Suprapubic skin (tissue), 4 donors: ENCODE measurements at regions not wholly inside any gene's neighbourhood (a gene's known extent, or its start where the extent isn't known, plus 50 kb on each side); places are given as distances from the start of the nearest gene placed in this dataset.
"Not testable (repeated sequence)": the region's sequence is repeated elsewhere in the genome, so short reads cannot be mapped to it uniquely, and the experiment has no call there.

Source experiments
- DNase-seq, 2 donors: peaks; one replicate each; pipeline ENCODE4 v3.0.0-alpha.2; 2019; ENCODE audit warnings: low spot score in 2 of 2
- H3K27ac ChIP-seq: fragments of 200-600 bp; sonication (generic); one replicate; pipeline ENCODE4 v1.5.1; 2019
- H3K27me3 ChIP-seq: fragments of 200-600 bp; sonication (generic); one replicate; pipeline ENCODE4 v1.5.1; 2019
- H3K36me3 ChIP-seq: fragments of 200-600 bp; sonication (generic); one replicate; pipeline ENCODE4 v1.5.1; 2019
- H3K4me1 ChIP-seq: fragments of 200-600 bp; sonication (generic); one replicate; pipeline ENCODE4 v1.5.1; 2019
- H3K4me3 ChIP-seq: fragments of 200-600 bp; sonication (generic); one replicate; pipeline ENCODE4 v1.5.1; 2019; ENCODE audit warnings: mild to moderate bottlenecking
- H3K9me3 ChIP-seq: fragments of 200-600 bp; sonication (generic); one replicate; pipeline ENCODE4 v1.5.1; 2019
- EP300 ChIP-seq: sonication (generic); formaldehyde crosslinking; IDR thresholded peaks from one replicate; pipeline ENCODE4 v1.6.1; 2017; ENCODE audit warnings: antibody characterized with exemption
- POLR2A ChIP-seq, 2 donors: fragments of 450-650 bp; IDR thresholded peaks; one replicate each; pipeline ENCODE4 v1.6.1; 2017; ENCODE audit warnings: antibody characterized with exemption in 2 of 2, mild to moderate bottlenecking in 2 of 2, moderate library complexity in 2 of 2
- POLR2AphosphoS5 ChIP-seq, 3 donors: sonication (generic); formaldehyde crosslinking; IDR thresholded peaks; one replicate each; pipeline ENCODE4 v1.6.1; 2017; ENCODE audit warnings: antibody characterized with exemption in 3 of 3
- WGBS: methylation state at CpG from one replicate; pipeline ENCODE4 v1.1.5; 2018; 5-methylcytosine and 5-hydroxymethylcytosine counted together
- TF ChIP-seq, protein P1 (sequence below), 2 donors: fragments of 200-600 bp in 1 of 2; fragments of 450-650 bp in 1 of 2; sonication (generic) in 1 of 2; IDR thresholded peaks; one replicate each; pipeline ENCODE4 v1.5.1; 2016 to 2019; ENCODE audit warnings: antibody characterized with exemption in 2 of 2, mild to moderate bottlenecking in 1 of 2, moderate library complexity in 1 of 2

DNA sequence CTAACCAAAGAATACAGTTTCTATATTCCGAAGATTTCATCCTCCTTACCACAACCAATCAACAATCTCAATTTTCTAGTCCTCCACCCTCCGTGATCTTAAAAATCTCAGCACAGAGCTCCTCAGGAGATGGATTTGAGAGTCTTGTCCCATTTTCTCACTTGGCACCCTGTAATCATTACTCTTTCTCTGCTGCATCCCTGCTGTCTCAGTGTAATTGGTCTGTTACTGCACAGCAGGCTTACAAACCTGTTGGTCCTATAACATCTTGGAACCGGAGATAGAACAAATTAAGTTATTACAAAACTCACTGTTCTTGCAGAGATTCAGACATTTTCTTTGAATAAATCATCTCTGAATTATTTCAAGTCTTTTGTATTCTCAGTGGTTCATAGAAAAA is 1227.2 kb downstream of the JRKL start:
- TF ChIP-seq POLR2A (IDR thresholded peaks at IDR 0.05) (no peak), POLR2AphosphoS5 (IDR thresholded peaks at IDR 0.05) (no peak), EP300 (no peak)
- TF ChIP-seq, protein P1, sequence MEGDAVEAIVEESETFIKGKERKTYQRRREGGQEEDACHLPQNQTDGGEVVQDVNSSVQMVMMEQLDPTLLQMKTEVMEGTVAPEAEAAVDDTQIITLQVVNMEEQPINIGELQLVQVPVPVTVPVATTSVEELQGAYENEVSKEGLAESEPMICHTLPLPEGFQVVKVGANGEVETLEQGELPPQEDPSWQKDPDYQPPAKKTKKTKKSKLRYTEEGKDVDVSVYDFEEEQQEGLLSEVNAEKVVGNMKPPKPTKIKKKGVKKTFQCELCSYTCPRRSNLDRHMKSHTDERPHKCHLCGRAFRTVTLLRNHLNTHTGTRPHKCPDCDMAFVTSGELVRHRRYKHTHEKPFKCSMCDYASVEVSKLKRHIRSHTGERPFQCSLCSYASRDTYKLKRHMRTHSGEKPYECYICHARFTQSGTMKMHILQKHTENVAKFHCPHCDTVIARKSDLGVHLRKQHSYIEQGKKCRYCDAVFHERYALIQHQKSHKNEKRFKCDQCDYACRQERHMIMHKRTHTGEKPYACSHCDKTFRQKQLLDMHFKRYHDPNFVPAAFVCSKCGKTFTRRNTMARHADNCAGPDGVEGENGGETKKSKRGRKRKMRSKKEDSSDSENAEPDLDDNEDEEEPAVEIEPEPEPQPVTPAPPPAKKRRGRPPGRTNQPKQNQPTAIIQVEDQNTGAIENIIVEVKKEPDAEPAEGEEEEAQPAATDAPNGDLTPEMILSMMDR (IDR thresholded peaks at IDR 0.05) = no peak
- H3K4me1 ChIP-seq = no peaks in the 10 kb centered on the region
- peaks cover 4% of the 10 kb centered on the region for H3K9me3 ChIP-seq
- no peaks in the 10 kb centered on the region for H3K36me3 ChIP-seq
- no peak for DNase-seq
- no peak overlapping the region for H3K4me3 ChIP-seq
- WGBS = 91% methylated on average over 3 of the region's 3 CpGs
- no peaks in the 10 kb centered on the region for H3K27me3 ChIP-seq
- no peak overlapping the region for H3K27ac ChIP-seq

DNA sequence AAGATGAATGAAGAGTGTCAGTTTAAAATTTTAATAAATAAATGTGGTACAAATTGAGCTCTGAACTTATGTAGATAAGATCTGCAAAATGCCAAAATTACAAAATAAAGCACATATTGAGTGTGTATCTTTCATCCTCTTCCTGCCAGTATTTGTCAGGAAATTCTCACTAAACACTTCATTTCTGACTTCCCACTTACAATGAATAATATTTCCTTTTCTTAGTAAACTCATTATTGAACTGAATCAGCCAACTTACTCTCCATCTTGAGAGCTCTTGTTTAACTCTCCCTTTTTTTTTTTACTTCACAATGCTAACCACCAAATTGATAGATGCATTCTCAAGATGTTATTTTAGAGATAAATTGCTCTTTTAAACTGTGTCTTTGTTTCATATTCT is 1230.2 kb downstream of the JRKL start:
- Histone ChIP-seq H3K27me3 (no peaks in the 10 kb centered on the region), H3K4me1 (no peaks in the 10 kb centered on the region), H3K36me3 (no peaks in the 10 kb centered on the region), H3K27ac (no peak overlapping the region), H3K9me3 (peaks cover 4% of the 10 kb centered on the region), H3K4me3 (no peak overlapping the region)
- TF ChIP-seq, protein P1 (IDR thresholded peaks at IDR 0.05) = no peak
- TF ChIP-seq POLR2AphosphoS5 (IDR thresholded peaks at IDR 0.05) (no peak), POLR2A (IDR thresholded peaks at IDR 0.05) (no peak), EP300 (no peak)
- DNase-seq = no peak

DNA sequence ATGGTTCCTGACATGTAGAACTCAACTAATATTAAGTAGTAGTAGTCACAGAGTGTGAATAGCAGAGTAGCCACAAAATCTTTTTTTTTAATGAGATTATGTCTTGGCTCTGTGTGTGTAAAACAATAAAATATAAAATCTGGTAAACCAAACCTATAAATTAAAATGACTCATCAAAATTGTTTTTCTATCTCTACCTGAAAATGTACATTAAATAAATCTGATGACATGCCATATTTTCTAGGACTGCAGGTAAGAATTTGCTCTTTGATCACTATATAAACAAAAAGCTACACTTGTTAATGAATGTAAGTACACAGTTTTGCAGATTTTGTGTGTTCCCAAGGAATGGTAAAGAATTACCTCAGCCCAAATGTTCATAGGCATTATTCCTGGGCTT is 1231.5 kb downstream of the JRKL start:
- H3K4me3 ChIP-seq = no peak overlapping the region
- no peaks in the 10 kb centered on the region for H3K4me1 ChIP-seq
- no peak overlapping the region for H3K27ac ChIP-seq
- H3K36me3 ChIP-seq = no peaks in the 10 kb centered on the region
- H3K9me3 ChIP-seq = peaks cover 4% of the 10 kb centered on the region
- TF ChIP-seq POLR2A (IDR thresholded peaks at IDR 0.05) (no peak), POLR2AphosphoS5 (IDR thresholded peaks at IDR 0.05) (no peak), EP300 (no peak)
- TF ChIP-seq, protein P1 (IDR thresholded peaks at IDR 0.05) = no peak
- DNase-seq = no peak
- H3K27me3 ChIP-seq = no peaks in the 10 kb centered on the region

DNA sequence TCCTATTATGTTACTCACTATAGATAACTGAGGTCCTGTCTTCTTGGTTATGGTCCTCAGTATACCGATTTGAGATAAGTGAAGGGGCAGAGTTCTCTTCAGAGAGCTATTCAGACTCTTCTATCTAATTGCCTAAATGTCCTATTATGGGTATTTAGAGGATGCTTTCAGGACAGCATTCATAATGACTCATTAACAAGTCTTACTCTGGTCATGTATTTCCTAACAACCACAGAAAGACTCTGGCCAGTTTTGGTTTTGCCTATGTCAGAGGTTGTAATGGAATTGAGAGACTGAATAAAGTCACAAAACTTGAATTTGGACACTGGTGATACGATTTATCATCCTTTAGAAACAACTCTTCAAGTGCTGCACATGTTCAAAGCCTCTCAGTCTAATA is 1233.0 kb downstream of the JRKL start:
- Histone ChIP-seq H3K4me1 (no peaks in the 10 kb centered on the region), H3K27ac (no peak overlapping the region), H3K27me3 (no peaks in the 10 kb centered on the region), H3K36me3 (no peaks in the 10 kb centered on the region), H3K9me3 (peaks cover 4% of the 10 kb centered on the region), H3K4me3 (no peak overlapping the region)
- no peak for DNase-seq
- TF ChIP-seq POLR2A (IDR thresholded peaks at IDR 0.05) = no peak
- TF ChIP-seq, protein P1 (IDR thresholded peaks at IDR 0.05) = no peak
- 79% methylated on average over 2 of the region's 2 CpGs for WGBS

DNA sequence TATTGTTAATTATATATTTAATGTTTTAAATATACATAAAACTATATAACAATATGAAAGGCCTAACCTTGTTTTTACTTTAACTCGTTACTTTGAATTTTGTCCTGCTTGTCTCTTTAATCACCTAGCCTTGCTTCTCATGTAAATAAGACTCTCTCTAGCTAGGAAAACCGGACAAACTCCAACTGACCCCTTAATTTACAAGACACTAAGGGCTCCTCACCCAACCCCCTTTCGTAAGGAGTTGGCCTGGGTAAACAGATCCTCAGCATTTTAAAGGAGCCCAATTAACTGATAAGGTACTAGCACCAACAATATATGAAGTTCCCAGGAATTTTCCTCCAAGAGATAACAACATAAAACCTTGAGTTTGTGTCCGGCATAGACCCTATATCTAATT is 1246.9 kb downstream of the JRKL start:
- not testable (repeated sequence) for H3K4me3 ChIP-seq, H3K4me1 ChIP-seq, H3K9me3 ChIP-seq, H3K27ac ChIP-seq, H3K27me3 ChIP-seq, H3K36me3 ChIP-seq, DNase-seq
- 68% methylated on average over 4 of the region's 4 CpGs for WGBS

DNA sequence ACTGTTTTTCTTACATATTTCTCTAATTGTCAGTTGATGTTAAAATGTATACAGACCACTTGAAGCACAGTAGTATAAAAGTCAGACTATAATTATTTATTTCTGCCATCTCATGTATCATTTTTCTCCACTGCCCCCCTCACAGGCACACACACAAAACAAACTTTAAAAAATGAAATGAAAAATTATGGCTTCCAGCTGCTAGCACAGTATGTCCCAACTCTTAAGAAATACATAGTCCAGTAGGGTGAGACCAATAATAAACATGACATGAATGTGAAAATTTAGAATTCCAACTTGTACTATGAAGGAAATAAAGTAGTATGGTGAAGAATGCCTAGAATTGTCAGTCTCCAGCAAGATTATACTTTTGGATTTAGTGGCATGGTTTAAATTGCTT is 1247.9 kb downstream of the JRKL start:
- H3K9me3 ChIP-seq = no peaks in the 10 kb centered on the region
- no peak overlapping the region for H3K27ac ChIP-seq
- no peak overlapping the region for H3K4me3 ChIP-seq
- TF ChIP-seq, protein P1 (IDR thresholded peaks at IDR 0.05) = no peak
- TF ChIP-seq POLR2A (IDR thresholded peaks at IDR 0.05) (no peak), POLR2AphosphoS5 (IDR thresholded peaks at IDR 0.05) (no peak), EP300 (no peak)
- no peaks in the 10 kb centered on the region for H3K27me3 ChIP-seq
- no peaks in the 10 kb centered on the region for H3K36me3 ChIP-seq
- DNase-seq = no peak
- H3K4me1 ChIP-seq = no peaks in the 10 kb centered on the region
